GM12878 (cell line): ENCODE measurements at regions not wholly inside any gene's neighbourhood (a gene's known extent, or its start where the extent isn't known, plus 50 kb on each side); places are given as distances from the start of the nearest gene placed in this dataset.

Experiments used
- ATAC-seq: fragments of 200-7000 bp; cut with Tn5 transposase; 3 replicates; pipeline ENCODE4 v1.9.1; 2020; ENCODE audit warnings: mild to moderate bottlenecking, moderate library complexity
- BruUV-seq: library from RNA; stranded (reverse); fragments of 400-500 nt; replicated peaks from 2 replicates; lab custom pipeline; 2021; lab: Mats Ljungman, UMichigan
- CTCF ChIA-PET: fragments of 300-600 bp; sonication (Branson Sonifier 250); formaldehyde crosslinking; extraction: SDS; loops from one replicate; lab custom pipeline; 2021; ENCODE audit warnings: inconsistent platforms; lab: Yijun Ruan, JAX
- POLR2A ChIA-PET: fragments of 350-600 bp; formaldehyde crosslinking; extraction: SDS; loops from one replicate; lab custom pipeline; 2021; ENCODE audit warnings: inconsistent platforms; lab: Charles Lee
- RAD21 ChIA-PET: fragments of 300-600 bp; sonication (Branson Sonifier 250); formaldehyde crosslinking; loops from one replicate; lab custom pipeline; 2023; ENCODE audit warnings: antibody characterized with exemption; ENCODE audit not compliant: unreplicated experiment; lab: Charles Lee
- SMC1A ChIA-PET: fragments of 300-600 bp; sonication (Branson Sonifier 250); formaldehyde crosslinking; loops from one replicate; lab custom pipeline; 2023; ENCODE audit not compliant: unreplicated experiment, uncharacterized antibody; lab: Charles Lee
- DNase-seq: peaks from one replicate; pipeline ENCODE4 v3.0.0-alpha.2; 2011; ENCODE audit warnings: low read depth, low spot score
- FAIRE-seq: peaks from 3 replicates; lab custom pipeline; 2011; peaks lifted over from hg19 to GRCh38; lab: Jason Lieb, UNC
- H2AFZ ChIP-seq: 2 replicates; pipeline ENCODE4 v1.6.0; 2011; ENCODE audit warnings: low read depth, low read length, control low read depth; ENCODE audit not compliant: control insufficient read depth
- H3K27ac ChIP-seq: 2 replicates; pipeline ENCODE4 v1.5.1; 2011; ENCODE audit warnings: control low read depth; ENCODE audit not compliant: control insufficient read depth, insufficient read depth
- H3K27me3 ChIP-seq, 2 experiments: replicated peaks in 1 of 2; 2 replicates each; pipeline versions ENCODE4 v1.6.0 to v1.6.1; 2011; ENCODE audit warnings: low read length in 1 of 2; ENCODE audit not compliant: control insufficient read depth in 2 of 2, insufficient read depth in 2 of 2
- H3K36me3 ChIP-seq, 2 experiments: 2 replicates each; pipeline ENCODE4 v1.5.1; 2011; ENCODE audit warnings: low read length in 1 of 2; ENCODE audit not compliant: control insufficient read depth in 2 of 2, insufficient read depth in 2 of 2
- H3K4me1 ChIP-seq: 2 replicates; pipeline ENCODE4 v1.6.1; 2011; ENCODE audit warnings: mild to moderate bottlenecking, low read length, moderate library complexity, mixed read lengths; ENCODE audit not compliant: control insufficient read depth, insufficient read depth
- H3K4me2 ChIP-seq: 2 replicates; pipeline ENCODE4 v1.6.0; 2011; ENCODE audit warnings: control low read depth; ENCODE audit not compliant: control insufficient read depth, insufficient read depth
- H3K4me3 ChIP-seq: fragments of 200-600 bp; sonication (generic); 2 replicates; pipeline ENCODE4 v1.5.1; 2016
- H3K79me2 ChIP-seq: 2 replicates; pipeline ENCODE4 v1.6.0; 2011; ENCODE audit warnings: low read length; ENCODE audit not compliant: control insufficient read depth, insufficient read depth
- H3K9ac ChIP-seq: 2 replicates; pipeline ENCODE4 v1.8.0; 2011; ENCODE audit warnings: low read length, control low read depth, mixed read lengths; ENCODE audit not compliant: control insufficient read depth, insufficient read depth
- H3K9me3 ChIP-seq: replicated peaks from 3 replicates; pipeline ENCODE4 v1.5.1; 2011; ENCODE audit warnings: mild to moderate bottlenecking, low read length; ENCODE audit not compliant: control insufficient read depth, insufficient read depth
- H4K20me1 ChIP-seq: 2 replicates; pipeline ENCODE4 v1.6.0; 2011; ENCODE audit not compliant: control insufficient read depth, insufficient read depth
- ATF2 ChIP-seq: IDR thresholded peaks from 2 replicates; pipeline ENCODE4 v1.6.1; 2012; ENCODE audit warnings: low read length, inconsistent platforms
- CEBPB ChIP-seq, 2 experiments: fragments of 150-350 bp in 1 of 2; IDR thresholded peaks; 2 replicates each; pipeline ENCODE4 v1.6.1; 2012 to 2014; ENCODE audit warnings: low read depth in 2 of 2, low read length in 2 of 2, borderline replicate concordance in 1 of 2, inconsistent platforms in 1 of 2
- DPF2 ChIP-seq: fragments of 450-650 bp; IDR thresholded peaks from 2 replicates; pipeline ENCODE4 v1.6.1; 2017; ENCODE audit warnings: mild to moderate bottlenecking
- EGR1 ChIP-seq, 2 experiments: IDR thresholded peaks; 1 replicate in 1 of 2; 2 replicates in 1 of 2; pipeline ENCODE4 v1.6.1; 2011 to 2012; ENCODE audit warnings: low read depth in 2 of 2, low read length in 2 of 2, borderline replicate concordance in 1 of 2, mild to moderate bottlenecking in 1 of 2, moderate library complexity in 1 of 2
- ETV6 ChIP-seq, 2 experiments: fragments of 450-650 bp in 1 of 2; IDR thresholded peaks in 1 of 2; conservative IDR thresholded peaks in 1 of 2; 2 replicates each; pipeline ENCODE4 v1.6.1; 2014; ENCODE audit warnings: antibody characterized with exemption in 1 of 2, borderline replicate concordance in 1 of 2, low read depth in 1 of 2, mild to moderate bottlenecking in 1 of 2, moderate library complexity in 1 of 2
- KLF5 ChIP-seq: fragments of 450-650 bp; IDR thresholded peaks from 2 replicates; pipeline ENCODE4 v1.6.1; 2014; ENCODE audit warnings: mild to moderate bottlenecking; ENCODE audit not compliant: partially characterized antibody
- MYC ChIP-seq: IDR thresholded peaks from 2 replicates; pipeline ENCODE4 v1.6.1; 2011; ENCODE audit warnings: mild to moderate bottlenecking, low read length, moderate library complexity, inconsistent platforms; ENCODE audit not compliant: insufficient read depth, insufficient replicate concordance, insufficient read length, severe bottlenecking
- NR2C2 ChIP-seq: IDR thresholded peaks from 2 replicates; pipeline ENCODE4 v1.6.1; 2011; ENCODE audit warnings: borderline replicate concordance, low read depth; ENCODE audit not compliant: control insufficient read depth, insufficient read length
- POLR2AphosphoS2 ChIP-seq: IDR thresholded peaks from 2 replicates; pipeline ENCODE4 v1.6.1; 2011; ENCODE audit warnings: low read depth, mild to moderate bottlenecking, low read length, improper control_type of control experiment, moderate library complexity
- RUNX3 ChIP-seq: IDR thresholded peaks from 2 replicates; pipeline ENCODE4 v1.6.1; 2012; ENCODE audit warnings: low read length, inconsistent platforms
- SPI1 ChIP-seq: IDR thresholded peaks from 2 replicates; pipeline ENCODE4 v1.6.1; 2011; ENCODE audit warnings: low read depth, mild to moderate bottlenecking, low read length, moderate library complexity, borderline replicate concordance; ENCODE audit not compliant: insufficient read depth
- STAT3 ChIP-seq: IDR thresholded peaks from 2 replicates; pipeline ENCODE4 v1.6.1; 2011; ENCODE audit warnings: low read depth, low read length, improper control_type of control experiment
- SUZ12 ChIP-seq: fragments of 200-600 bp; sonication (generic); IDR thresholded peaks from one replicate; pipeline ENCODE4 v1.6.1; 2018; ENCODE audit warnings: antibody characterized with exemption, mild to moderate bottlenecking; ENCODE audit not compliant: unreplicated experiment
- USF1 ChIP-seq: IDR thresholded peaks from 2 replicates; pipeline ENCODE4 v1.6.1; 2011; ENCODE audit warnings: borderline replicate concordance, low read depth, mild to moderate bottlenecking, moderate library complexity, mixed read lengths, low read length; ENCODE audit not compliant: insufficient read depth; ENCODE audit errors: extremely low read length
- YY1 ChIP-seq: IDR thresholded peaks from 2 replicates; pipeline ENCODE4 v1.6.1; 2011; ENCODE audit warnings: low read depth, mild to moderate bottlenecking, low read length
- WGBS: methylation state at CpG from one replicate; pipeline ENCODE4 v1.1.6; 2016; ENCODE audit warnings: low lambda C conversion rate; ENCODE audit not compliant: insufficient replicate concordance, insufficient coverage; ENCODE audit errors: missing lambda C conversion rate; 5-methylcytosine and 5-hydroxymethylcytosine counted together
- in situ Hi-C: fragments of 300-500 bp; cut with MboI; formaldehyde crosslinking; loops from 9 replicates; pipeline ENCODE4 v1.14.3; 2018; ENCODE audit warnings: mixed read lengths
- intact Hi-C: fragments of 100-400 bp; cut with micrococcal nuclease; formaldehyde crosslinking; loops from one replicate; pipeline ENCODE4 v1.14.2; 2022; ENCODE audit not compliant: unreplicated experiment

GRCh38 chr12:107353312-107353711 lies 260.0 kb upstream of the CRY1 start:
- RAD21 ChIA-PET, result no interaction called here
- SMC1A ChIA-PET, result interaction anchor here (0.8 kb wide), 1 partner anchor 244 kb away, joined by 3 read pairs; no protein-coding TSS in a partner anchor
- CTCF ChIA-PET, result no interaction called here
- TF ChIP-seq YY1 (no peak), ETV6 (conservative IDR thresholded peaks at IDR 0.05 in 1 of 2, IDR thresholded peaks at IDR 0.05 in 1 of 2; ENCODE audit: borderline replicate concordance in 1 of 2, low read depth in 1 of 2) (no peak)
- POLR2A ChIA-PET, result no interaction called here
- in situ Hi-C loops, result no loop called here
- peaks cover 0 to 4% of the 10 kb centered on the region in 2 experiments; a peak in 1 of 4 replicates for H3K27me3 ChIP-seq
- FAIRE-seq (no peak), ATAC-seq (no peak), DNase-seq (no peak)
- 58% methylated on average over 2 of the region's 2 CpGs for WGBS
- H3K4me1 ChIP-seq, result no peaks in the 10 kb centered on the region
- H3K9ac ChIP-seq, result no peak overlapping the region
- H3K4me2 ChIP-seq, result no peak overlapping the region
- H3K9me3 ChIP-seq, result no peaks in the 10 kb centered on the region
- H2AFZ ChIP-seq, result no peak overlapping the region
- H3K79me2 ChIP-seq, result no peaks in the 10 kb centered on the region
- H3K36me3 ChIP-seq, result no peaks in the 10 kb centered on the region
- no peak overlapping the region for H3K4me3 ChIP-seq
- 0 out of 2 replicates have a peak, but pooled peaks cover 2% of the 10 kb centered on the region for H4K20me1 ChIP-seq
- BruUV-seq, result no TSS peak
- intact Hi-C loops, result no loop called here
- no peak overlapping the region for H3K27ac ChIP-seq

- RAD21 ChIA-PET, result no interaction called here
- H3K36me3 ChIP-seq, result no peaks in the 10 kb centered on the region
- FAIRE-seq (no peak), DNase-seq (no peak), ATAC-seq (no peak)
- SMC1A ChIA-PET, result no interaction called here
- no peaks in the 10 kb centered on the region for H3K4me1 ChIP-seq
- intact Hi-C loops (no loop called here), in situ Hi-C loops (no loop called here)
- no peak overlapping the region for H3K27ac ChIP-seq
- H4K20me1 ChIP-seq, result 0 out of 2 replicates have a peak, but pooled peaks cover 2% of the 10 kb centered on the region
- no peaks in the 10 kb centered on the region for H3K79me2 ChIP-seq
- CTCF ChIA-PET, result interaction anchor here (1.6 kb wide), 1 partner anchor 10 kb away, joined by 5 read pairs; no protein-coding TSS in a partner anchor
- POLR2A ChIA-PET, result no interaction called here
- H3K9me3 ChIP-seq, result no peaks in the 10 kb centered on the region
- no TSS peak for BruUV-seq
- no peak overlapping the region for H3K4me3 ChIP-seq
- H3K27me3 ChIP-seq, result peaks cover 0 to 4% of the 10 kb centered on the region in 2 experiments; a peak in 1 of 4 replicates
- no peak overlapping the region for H2AFZ ChIP-seq
- H3K9ac ChIP-seq, result no peak overlapping the region
- 14% methylated on average over 10 of the region's 10 CpGs for WGBS
- H3K4me2 ChIP-seq, result no peak overlapping the region
- TF ChIP-seq SPI1 (no peak), POLR2AphosphoS2 (no peak), CEBPB (IDR thresholded peaks at IDR 0.05; ENCODE audit: borderline replicate concordance in 1 of 2, low read depth in 2 of 2, low read length in 2 of 2) (no peak), NR2C2 (no peak), SUZ12 (no peak), DPF2 (no peak), KLF5 (no peak), EGR1 (IDR thresholded peaks at IDR 0.05; ENCODE audit: borderline replicate concordance in 1 of 2, low read depth in 2 of 2, low read length in 2 of 2) (no peak), ATF2 (no peak), MYC (no peak), STAT3 (no peak), RUNX3 (no peak), USF1 (no peak)
These were observed 261.7 kb upstream of the CRY1 start for GRCh38 chr12:107355004-107355565.
